GM12874 (cell line): ENCODE measurements at regions not wholly inside any gene's neighbourhood (a gene's known extent, or its start where the extent isn't known, plus 50 kb on each side); places are given as distances from the start of the nearest gene placed in this dataset.

ENCODE experiments used
- CTCF ChIP-seq: IDR thresholded peaks from 2 replicates; pipeline ENCODE4 v1.5.1; 2011; ENCODE audit warnings: low read depth, mild to moderate bottlenecking, control low read depth, low read length, moderate library complexity; ENCODE audit not compliant: insufficient read depth

- TF ChIP-seq CTCF, result no peak
Measured at GRCh38 chr15:93645594-93645993, 556.6 kb upstream of the RGMA start.

- no peak for TF ChIP-seq CTCF
Measured at GRCh38 chr15:93644595-93644994, 555.6 kb upstream of the RGMA start.

- no peak for TF ChIP-seq CTCF
Measured at GRCh38 chr15:93640411-93640962, 551.5 kb upstream of the RGMA start.

GRCh38 chr15:93631958-93632618, 543.1 kb upstream of the RGMA start:
- no peak for TF ChIP-seq CTCF

- no peak for TF ChIP-seq CTCF
Measured at GRCh38 chr15:93619597-93619996, 530.6 kb upstream of the RGMA start.

GRCh38 chr15:93617443-93617842, 528.4 kb upstream of the RGMA start:
- TF ChIP-seq CTCF, result no peak

GRCh38 chr15:93614386-93615104, 525.5 kb upstream of the RGMA start:
- TF ChIP-seq CTCF, result no peak
